ENCODE measurements at regions not wholly inside any gene's neighbourhood (a gene's known extent, or its start where the extent isn't known, plus 50 kb on each side); places are given as distances from the start of the nearest gene placed in this dataset.

- Histone ChIP-seq H3K9me3 (no peaks in the 10 kb centered on the region), H3K27ac (no peak overlapping the region), H3K4me3 (no peak overlapping the region), H3K36me3 (no peaks in the 10 kb centered on the region), H3K4me1 (no peaks in the 10 kb centered on the region), H3K27me3 (no peaks in the 10 kb centered on the region)
- WGBS, 5 donors = 81 to 96% (median 93%) methylated on average over 1 of the region's 1 CpG
- no peak for DNase-seq
- intact Hi-C loops (cut with DNase I; ENCODE audit: low total_unique reads) = no loop called here
- TF ChIP-seq POLR2AphosphoS5 (IDR thresholded peaks at IDR 0.05) = no peak
Measured at GRCh38 chr16:62977876-62978275, 941.6 kb upstream of the CDH8 start.

- 83 to 97% (median 90%) methylated on average over 1 of the region's 1 CpG for WGBS, 5 donors
Measured at GRCh38 chr16:62974424-62974823, 938.2 kb upstream of the CDH8 start.

GRCh38 chr16:62970851-62971250 is 934.6 kb upstream of the CDH8 start:
- no peak for DNase-seq
- Histone ChIP-seq H3K9me3 (no peaks in the 10 kb centered on the region), H3K27me3 (no peaks in the 10 kb centered on the region), H3K27ac (no peak overlapping the region), H3K36me3 (no peaks in the 10 kb centered on the region), H3K4me3 (no peak overlapping the region), H3K4me1 (peaks cover 0 to 8% (median 0%) of the 10 kb centered on the region in 4 donors)
- TF ChIP-seq EP300 (IDR thresholded peaks at IDR 0.05) = no peak
- TF ChIP-seq POLR2A (IDR thresholded peaks at IDR 0.05) = no peak
- TF ChIP-seq POLR2AphosphoS5 (IDR thresholded peaks at IDR 0.05) = no peak
- TF ChIP-seq CTCF (IDR thresholded peaks at IDR 0.05) = no peak
- intact Hi-C loops (cut with DNase I; ENCODE audit: low total_unique reads) = no loop called here

More at GRCh38 chr16:62974424-62974823, 938.2 kb upstream of the CDH8 start:
- Histone ChIP-seq H3K27ac (no peak overlapping the region), H3K9me3 (no peaks in the 10 kb centered on the region), H3K4me3 (no peak overlapping the region), H3K36me3 (no peaks in the 10 kb centered on the region), H3K27me3 (no peaks in the 10 kb centered on the region), H3K4me1 (no peaks in the 10 kb centered on the region)
- intact Hi-C loops (cut with DNase I; ENCODE audit: low total_unique reads) = no loop called here
- no peak for DNase-seq
- TF ChIP-seq POLR2AphosphoS5 (IDR thresholded peaks at IDR 0.05) (no peak), CTCF (IDR thresholded peaks at IDR 0.05) (no peak), EP300 (IDR thresholded peaks at IDR 0.05) (no peak), POLR2A (IDR thresholded peaks at IDR 0.05) (no peak)

GRCh38 chr16:62969711-62970318 is 933.6 kb upstream of the CDH8 start:
- no peak for TF ChIP-seq POLR2A (IDR thresholded peaks at IDR 0.05)
- no peak for TF ChIP-seq POLR2AphosphoS5 (IDR thresholded peaks at IDR 0.05)
- no peak for TF ChIP-seq CTCF (IDR thresholded peaks at IDR 0.05)
- Histone ChIP-seq H3K27ac (no peak overlapping the region), H3K27me3 (no peaks in the 10 kb centered on the region), H3K9me3 (no peaks in the 10 kb centered on the region), H3K4me3 (no peak overlapping the region), H3K4me1 (peaks cover 0 to 8% (median 0%) of the 10 kb centered on the region in 4 donors), H3K36me3 (no peaks in the 10 kb centered on the region)
- no peak for DNase-seq
- intact Hi-C loops (cut with DNase I; ENCODE audit: low total_unique reads) = no loop called here

- intact Hi-C loops (cut with DNase I; ENCODE audit: low total_unique reads) = no loop called here
- Histone ChIP-seq H3K36me3 (no peaks in the 10 kb centered on the region), H3K27me3 (no peaks in the 10 kb centered on the region), H3K4me3 (no peak overlapping the region), H3K9me3 (no peaks in the 10 kb centered on the region), H3K4me1 (peaks cover 0 to 8% (median 0%) of the 10 kb centered on the region in 4 donors), H3K27ac (no peak overlapping the region)
- no peak for TF ChIP-seq POLR2A (IDR thresholded peaks at IDR 0.05)
- no peak for TF ChIP-seq EP300 (IDR thresholded peaks at IDR 0.05)
- TF ChIP-seq CTCF (IDR thresholded peaks at IDR 0.05) = no peak
- no peak for TF ChIP-seq POLR2AphosphoS5 (IDR thresholded peaks at IDR 0.05)
- WGBS, 5 donors = 87 to 90% (median 88%) methylated on average over 2 of the region's 2 CpGs
- peak in 1 of 2 donors; percentile 5 for DNase-seq
Measured at GRCh38 chr16:62967611-62968010, 931.4 kb upstream of the CDH8 start.

Measured in stomach (tissue), 8 donors.